Activated CD4-positive, alpha-beta T cell treated with anti-CD3 and anti-CD28 coated beads, Interleukin-2, amount 50 U/mL, for 24 hours (primary cell): ENCODE measurements at regions not wholly inside any gene's neighbourhood (a gene's known extent, or its start where the extent isn't known, plus 50 kb on each side); places are given as distances from the start of the nearest gene placed in this dataset.
A peak's percentile ranks its signal among the peaks of the same experiment; 100 is the strongest.
"Not testable (repeated sequence)": the region's sequence is repeated elsewhere in the genome, so short reads cannot be mapped to it uniquely, and the experiment has no call there.

Source experiments
- DNase-seq, 2 donors: peaks; one replicate each; pipeline ENCODE4 v3.0.0-alpha.2; 2020; ENCODE audit warnings: low read depth in 1 of 2, low spot score in 1 of 2

GRCh38 chr20:5696011-5696559 lies 54.1 kb upstream of the SHLD1 start:
- DNase-seq = no peak

GRCh38 chr20:5691918-5692618 lies 58.1 kb upstream of the SHLD1 start:
- no peak for DNase-seq

GRCh38 chr20:5689463-5689862 lies 60.7 kb upstream of the SHLD1 start:
- no peak for DNase-seq

GRCh38 chr20:5688431-5688972 lies 61.7 kb upstream of the SHLD1 start:
- no peak for DNase-seq

DNA sequence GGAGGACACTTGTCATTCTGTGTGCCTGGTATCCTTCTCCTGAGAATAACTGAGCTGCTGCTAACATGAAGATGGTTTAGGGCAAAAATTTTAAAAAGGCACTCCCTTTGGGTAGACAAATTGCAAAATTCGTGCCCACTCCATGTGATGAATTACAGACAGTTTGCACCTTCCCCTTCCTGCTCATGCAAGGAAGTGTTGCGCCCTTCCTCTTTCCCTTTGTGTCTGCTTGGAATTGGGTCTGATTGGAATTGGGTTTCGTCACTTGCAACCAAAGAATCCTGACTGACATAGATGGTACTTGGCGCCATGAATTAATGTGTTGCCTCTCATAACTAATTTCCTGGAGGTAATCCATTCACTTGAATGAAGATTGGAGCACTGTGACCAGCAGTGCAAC lies 62.3 kb upstream of the SHLD1 start:
- DNase-seq = no peak

DNA sequence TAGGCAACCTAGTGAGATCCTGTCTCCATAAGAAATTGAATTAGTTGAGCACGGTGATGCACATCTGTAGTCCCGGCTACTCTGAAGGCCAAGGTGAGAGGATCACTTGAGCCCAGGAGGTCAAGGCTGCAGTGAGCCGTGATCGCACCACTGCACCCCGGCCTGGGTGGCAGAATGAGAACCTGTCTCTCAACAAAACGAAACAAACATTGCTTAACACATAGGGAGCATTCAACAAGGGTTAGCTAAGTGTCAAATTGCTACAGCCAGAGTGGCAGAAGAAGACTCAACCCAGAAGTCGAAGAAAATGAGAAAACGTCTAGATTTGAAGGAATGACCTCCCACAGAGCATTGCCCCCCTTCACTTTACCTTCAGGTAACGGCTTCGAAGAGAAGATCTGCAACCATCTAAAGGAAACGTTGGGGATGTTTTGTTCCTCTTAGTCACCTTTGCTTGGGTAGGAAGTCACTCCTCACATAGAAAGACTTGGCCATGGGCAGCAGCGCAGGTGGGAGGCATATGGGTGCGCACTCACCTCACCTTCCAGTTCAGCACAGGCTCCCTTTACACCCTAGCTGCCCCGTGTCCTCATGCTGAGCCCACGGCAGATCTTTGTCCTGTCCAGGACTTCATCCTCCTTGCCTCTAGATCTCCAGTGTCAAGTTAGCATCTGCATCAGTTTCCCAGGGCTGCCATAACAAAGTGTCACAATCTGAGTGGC lies 63.7 kb upstream of the SHLD1 start:
- no peak for DNase-seq

DNA sequence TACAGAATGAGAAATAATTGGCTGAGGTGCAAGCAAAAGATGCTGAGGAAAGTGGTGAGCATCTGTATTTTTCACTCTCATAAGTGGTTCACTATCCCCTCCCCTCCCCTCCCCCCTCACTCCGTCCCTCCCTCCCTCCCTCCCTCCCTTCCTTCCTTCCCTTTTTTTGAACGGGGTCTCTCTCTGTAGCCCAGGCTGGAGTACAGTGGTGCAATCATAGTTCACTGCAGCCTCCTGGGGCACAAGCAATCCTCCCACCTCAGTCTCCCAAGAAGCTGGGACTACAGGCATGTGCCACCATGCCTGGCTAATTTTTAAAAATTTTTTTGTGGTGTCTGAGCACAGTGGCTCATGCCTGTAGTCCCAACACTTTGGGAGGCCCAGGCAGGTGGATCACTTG lies 67.6 kb upstream of the SHLD1 start:
- not testable (repeated sequence) for DNase-seq

GRCh38 chr20:5680192-5680591 lies 69.4 kb upstream of the GPCPD1 start:
- no peak for DNase-seq

GRCh38 chr20:5678777-5679176 lies 68.0 kb upstream of the GPCPD1 start:
- no peak for DNase-seq

DNA sequence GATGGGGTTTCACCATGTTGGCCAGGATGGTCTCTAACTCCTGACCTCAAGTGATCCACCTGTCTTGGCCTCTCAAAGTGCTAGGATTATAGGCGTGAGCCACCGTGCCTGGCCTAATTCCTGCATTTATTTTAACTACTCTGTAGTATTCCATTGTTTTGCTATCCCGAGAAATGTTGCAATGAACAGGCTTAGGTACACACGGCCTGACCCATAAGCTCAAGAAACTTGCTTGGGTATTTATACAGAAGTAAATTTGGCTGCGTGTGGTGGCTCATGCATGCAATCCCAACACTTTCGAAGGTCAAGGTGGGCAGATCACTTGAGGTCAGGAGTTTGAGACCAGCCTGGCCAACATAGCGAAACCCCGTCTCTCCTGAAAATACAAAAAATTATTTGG lies 67.1 kb upstream of the GPCPD1 start:
- DNase-seq = not testable (repeated sequence)

DNA sequence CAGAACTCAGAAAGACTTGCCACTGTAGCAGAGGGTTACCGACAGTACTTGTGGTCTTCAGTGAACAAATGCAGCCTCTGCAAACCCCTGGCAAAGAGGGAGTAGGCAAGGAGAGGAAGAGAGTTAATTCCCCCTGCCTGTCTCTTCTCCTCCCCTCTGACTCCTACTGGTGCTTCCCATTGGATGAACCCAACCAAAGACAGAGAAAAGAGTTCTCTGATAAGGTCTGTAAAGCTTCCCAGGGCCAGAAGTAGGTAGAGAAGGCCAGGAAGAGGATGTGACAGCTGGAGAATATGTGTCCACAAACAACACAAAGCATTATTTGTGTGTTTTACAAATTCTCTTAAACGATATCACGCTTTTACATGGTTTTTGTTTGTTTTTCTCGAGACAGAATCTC lies 66.6 kb upstream of the GPCPD1 start:
- DNase-seq = no peak

DNA sequence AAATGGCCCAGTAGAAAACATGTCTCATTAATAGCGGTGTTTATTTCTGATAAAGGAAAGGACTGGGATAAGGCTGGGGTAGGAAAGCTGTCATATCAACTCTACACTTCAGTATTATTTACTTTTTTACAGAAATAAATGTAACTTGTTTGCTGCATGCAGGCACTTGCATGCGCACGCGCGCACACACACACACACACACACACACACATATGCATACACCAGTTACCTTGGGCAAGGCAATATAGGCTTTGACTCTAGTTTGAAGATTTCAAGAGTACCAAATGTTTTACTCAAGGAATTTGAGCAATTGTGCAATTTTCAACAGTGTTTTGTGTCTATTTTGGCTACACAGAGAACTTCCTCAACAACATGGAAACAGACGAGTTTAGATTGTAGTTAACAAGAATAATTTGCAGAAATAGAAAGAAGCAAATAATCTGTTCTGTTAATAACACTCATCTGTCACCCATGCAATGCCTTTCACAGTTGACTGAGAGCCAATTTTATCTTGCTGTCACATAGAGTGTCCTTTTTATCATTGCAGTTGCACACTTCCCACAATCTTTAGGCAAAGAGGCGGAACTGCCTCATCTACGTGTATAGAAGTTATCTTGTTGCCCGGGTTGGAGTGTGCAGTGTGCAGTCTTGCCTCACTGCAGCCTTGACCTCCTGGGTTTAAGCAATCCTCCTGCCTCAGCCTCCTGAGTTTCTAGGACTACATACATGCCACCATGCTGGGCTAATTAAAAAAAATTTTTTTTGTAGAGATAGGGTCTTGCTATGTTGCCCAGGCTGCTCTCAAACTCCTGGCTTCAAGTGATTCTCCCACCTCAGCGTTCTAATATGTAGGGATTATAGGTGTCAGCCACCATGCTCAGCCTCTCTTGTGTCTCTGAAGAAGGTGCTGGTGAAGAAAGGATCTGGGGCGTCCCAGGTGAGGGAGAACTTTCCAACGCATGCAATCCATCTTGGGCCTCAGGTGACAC lies 64.6 kb upstream of the GPCPD1 start:
- DNase-seq = no peak

GRCh38 chr20:5674176-5674660 lies 63.4 kb upstream of the GPCPD1 start:
- DNase-seq = peak in 1 of 2 donors; percentile 33

DNA sequence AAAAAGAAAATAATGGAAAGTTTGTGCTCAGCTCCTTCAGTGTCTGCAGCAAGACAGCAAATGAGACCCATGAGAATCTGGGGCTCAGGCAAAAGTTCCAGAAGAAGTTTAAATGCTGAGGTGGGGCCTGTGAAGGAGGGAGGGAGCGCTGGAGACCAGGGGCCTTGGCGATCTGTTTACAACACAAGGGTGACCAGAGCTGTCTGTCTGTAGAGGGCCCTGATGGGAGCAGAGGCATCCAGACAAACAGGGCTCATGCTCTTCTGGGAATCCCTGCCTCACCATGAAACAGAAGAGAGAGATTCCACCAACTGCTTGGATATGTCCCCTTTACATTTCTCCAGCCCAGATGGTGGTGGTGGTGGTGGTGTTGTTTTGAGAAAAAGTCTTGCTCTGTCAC lies 60.1 kb upstream of the GPCPD1 start:
- no peak for DNase-seq

DNA sequence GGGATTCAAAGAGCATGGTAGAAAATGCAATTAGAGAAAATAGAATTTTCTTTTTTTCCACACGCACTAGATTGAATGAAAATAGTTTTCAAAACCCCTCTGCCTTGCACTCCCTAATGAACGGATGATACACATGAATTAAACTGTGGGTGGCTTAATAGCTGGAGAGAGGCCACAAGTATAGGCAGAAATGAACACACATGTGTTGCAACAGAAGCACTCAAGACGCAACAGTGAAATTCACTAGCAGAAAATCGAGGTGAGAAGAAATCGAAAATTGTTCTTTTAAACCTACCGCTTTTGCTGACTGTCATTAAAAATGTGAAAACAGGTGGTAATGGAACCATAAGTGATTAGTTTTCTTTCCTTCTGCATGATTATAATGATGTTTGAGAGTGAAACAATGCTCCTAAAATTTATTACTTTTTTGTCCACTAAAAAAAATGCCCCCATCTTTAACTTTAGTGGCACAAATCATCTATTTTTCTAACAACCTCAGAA lies 59.3 kb upstream of the GPCPD1 start:
- no peak for DNase-seq

DNA sequence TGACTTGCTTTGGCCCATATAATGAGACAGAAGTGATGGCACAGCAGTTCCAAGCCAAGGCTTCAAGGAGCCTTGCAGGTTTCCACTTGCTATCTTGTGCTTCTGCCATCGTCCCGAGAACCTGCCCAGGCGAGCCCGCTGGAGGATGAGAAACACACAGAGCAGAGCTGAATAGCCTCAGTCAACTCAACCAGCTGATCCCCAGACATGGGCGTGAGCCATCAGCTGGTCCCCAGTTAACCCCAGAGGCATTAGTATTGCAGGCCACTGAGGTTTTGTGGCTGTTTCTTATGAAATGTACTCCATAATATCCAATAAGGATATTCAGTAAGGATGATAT lies 57.7 kb upstream of the GPCPD1 start:
- DNase-seq = no peak

DNA sequence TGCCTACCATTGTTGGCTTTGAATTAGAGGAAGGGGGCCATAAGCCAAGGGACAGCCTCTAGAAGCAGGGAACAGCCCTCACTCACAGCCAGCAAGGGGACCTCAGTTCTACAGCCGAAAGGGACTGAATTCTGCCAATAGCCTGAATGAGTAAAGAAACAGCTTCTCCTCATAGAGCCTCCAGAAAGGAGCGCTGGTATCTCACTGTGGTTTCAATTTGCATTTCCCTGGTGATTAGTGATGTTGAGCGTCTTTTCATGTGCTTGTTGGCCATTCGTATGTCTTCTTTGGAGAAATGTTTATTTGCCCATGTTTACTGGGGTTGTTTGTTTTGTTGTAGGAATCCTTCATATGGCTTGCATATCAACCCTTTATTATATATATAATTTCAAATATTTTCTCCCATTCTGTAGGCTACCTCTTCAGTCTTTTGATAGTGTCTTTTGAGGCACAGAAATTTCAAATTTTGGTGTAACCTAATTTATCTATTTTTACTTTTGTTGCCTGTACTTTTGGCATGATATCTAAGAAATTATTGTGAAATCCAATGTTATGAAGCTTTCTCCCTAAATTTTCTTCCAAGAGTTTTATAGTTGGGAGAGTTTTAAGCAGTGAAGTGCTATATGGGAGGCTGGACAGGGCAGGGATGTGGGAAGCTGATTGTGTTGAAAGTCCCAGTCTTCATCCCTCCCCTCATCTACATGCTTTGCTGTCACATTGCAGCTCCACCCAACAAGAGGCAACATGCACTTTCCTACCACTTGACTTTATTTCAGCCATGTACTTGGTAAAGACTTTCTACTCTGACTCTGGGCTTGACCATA lies 57.1 kb upstream of the GPCPD1 start:
- no peak for DNase-seq

DNA sequence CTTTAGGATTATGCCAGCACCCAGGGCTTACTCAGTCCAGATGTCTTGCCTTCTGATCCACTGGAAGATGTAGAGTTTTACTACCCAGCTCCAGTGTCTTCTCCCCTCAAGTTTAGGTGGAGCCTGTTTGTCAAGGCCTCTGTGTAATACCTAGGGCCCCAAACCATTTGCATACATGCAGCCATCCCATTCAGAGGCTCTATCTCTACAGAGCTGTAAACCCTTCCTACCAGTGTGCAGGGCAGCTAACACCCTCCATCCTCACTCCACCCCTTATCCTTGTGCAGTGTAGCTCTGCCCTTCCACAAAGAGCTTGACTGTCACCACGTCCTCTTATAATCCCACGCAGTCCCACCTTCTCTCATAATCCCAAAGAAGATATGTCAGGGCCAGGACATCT lies 54.6 kb upstream of the GPCPD1 start:
- DNase-seq = no peak

DNA sequence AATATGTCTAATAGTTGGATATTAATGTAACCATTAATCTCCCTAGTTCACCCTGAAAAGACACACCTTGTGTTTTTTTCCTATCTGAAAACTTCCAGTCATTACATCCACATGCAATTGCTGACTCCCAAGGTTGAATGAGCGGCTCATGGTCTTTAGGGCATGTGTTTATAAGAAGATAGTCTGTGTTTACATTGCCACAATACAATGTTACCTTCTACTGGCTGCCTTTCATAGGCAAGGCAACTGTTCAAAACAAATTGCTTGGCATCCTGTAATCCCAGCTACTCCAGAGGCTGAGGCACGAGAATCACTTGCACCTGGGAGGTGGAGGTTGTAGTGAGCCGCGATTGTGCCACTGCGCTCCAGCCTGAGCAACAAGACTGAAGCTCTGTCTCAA lies 52.6 kb upstream of the GPCPD1 start:
- no peak for DNase-seq

DNA sequence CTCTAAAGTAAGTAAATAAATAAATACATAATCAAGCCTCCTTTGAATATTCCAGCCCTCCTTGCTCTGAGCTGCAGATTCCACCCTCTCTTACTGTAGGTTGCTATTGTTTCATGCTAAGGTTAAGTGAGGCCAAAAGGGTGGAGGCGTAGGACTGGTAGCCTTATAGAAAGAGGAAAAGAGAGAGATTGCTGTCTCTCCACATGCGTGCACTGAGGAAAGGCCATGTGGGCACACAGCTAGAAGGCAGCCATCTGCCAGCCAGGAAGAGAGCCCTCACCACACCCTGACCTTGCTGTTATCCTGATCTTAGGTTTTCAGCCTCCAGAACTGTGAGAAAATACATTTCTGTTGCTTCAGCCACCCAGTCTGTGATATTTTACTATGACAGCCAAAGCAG lies 52.0 kb upstream of the GPCPD1 start:
- DNase-seq = no peak
